ENCODE measurements at regions not wholly inside any gene's neighbourhood (a gene's known extent, or its start where the extent isn't known, plus 50 kb on each side); places are given as distances from the start of the nearest gene placed in this dataset.

- Histone ChIP-seq H3K27ac (ENCODE audit: low read depth, low read length) (no peak overlapping the region), H2AFZ (ENCODE audit: low read length) (no peak overlapping the region), H3K36me3 (ENCODE audit: control insufficient read depth in 2 of 4, insufficient read depth in 4 of 4, low read length in 3 of 4) (no peaks in the 10 kb centered on the region), H3K9me3 (ENCODE audit: insufficient read depth in 2 of 2, low read depth in 1 of 2, low read length in 1 of 2) (peaks cover 17 to 21% of the 10 kb centered on the region in 2 experiments), H2AK5ac (ENCODE audit: low read depth, low read length) (no peak overlapping the region), H3K4me1 (replicated peaks in 1 of 4; ENCODE audit: control insufficient read depth in 3 of 4, insufficient read depth in 4 of 4, low read length in 3 of 4) (no peaks in the 10 kb centered on the region), H4K5ac (ENCODE audit: insufficient read length, low read depth, low read length) (no peak overlapping the region), H4K20me1 (replicated peaks in 1 of 2; ENCODE audit: control insufficient read depth in 1 of 2, insufficient read depth in 2 of 2, low read length in 2 of 2) (no peaks in the 10 kb centered on the region), H3K9ac (replicated peaks in 1 of 4; ENCODE audit: extremely low read depth in 1 of 4, low read depth in 3 of 4, low read length in 3 of 4) (no peak overlapping the region), H3K4me3 (ENCODE audit: extremely low read depth in 1 of 4, insufficient read depth in 2 of 4, low read depth in 3 of 4, low read length in 4 of 4) (no peak overlapping the region), H2BK5ac (ENCODE audit: low read depth, low read length) (no peak overlapping the region), H2BK12ac (ENCODE audit: low read depth, low read length) (no peak overlapping the region), H2BK15ac (ENCODE audit: low read length) (no peak overlapping the region), H3K79me1 (ENCODE audit: low read depth, low read length) (no peaks in the 10 kb centered on the region), H4K8ac (ENCODE audit: extremely low read depth, insufficient read depth, low read length) (no peak overlapping the region), H3K23me2 (ENCODE audit: low read depth, low read length) (no peaks in the 10 kb centered on the region), H3K27me3 (replicated peaks in 1 of 4; ENCODE audit: control insufficient read depth in 3 of 4, extremely low read depth in 1 of 4, insufficient read depth in 3 of 4, low read length in 3 of 4) (no peaks in the 10 kb centered on the region), H3K56ac (replicated peaks; ENCODE audit: insufficient read length, low read depth, low read length) (no peak overlapping the region), H3K14ac (ENCODE audit: insufficient read length) (no peak overlapping the region), H3K4ac (replicated peaks; ENCODE audit: insufficient read length, low read depth, low read length) (no peak overlapping the region), H2BK20ac (ENCODE audit: low read length) (no peak overlapping the region), H4K91ac (replicated peaks; ENCODE audit: insufficient read length, low read length) (no peak overlapping the region), H3K23ac (ENCODE audit: insufficient read length) (no peak overlapping the region), H3K18ac (ENCODE audit: extremely low read depth, low read length) (no peak overlapping the region), H2BK120ac (replicated peaks; ENCODE audit: low read depth, low read length) (no peak overlapping the region), H3K4me2 (ENCODE audit: insufficient read depth in 1 of 2, low read depth in 2 of 2, low read length in 2 of 2) (no peak overlapping the region), H3K79me2 (ENCODE audit: control insufficient read depth in 1 of 2, insufficient read depth in 2 of 2, low read length in 2 of 2) (no peaks in the 10 kb centered on the region)
- 94% methylated on average over 1 of the region's 1 CpG; no CpG with 5 or more reads in 1 of the 2 experiments for WGBS, 2 experiments (ENCODE audit: extremely low coverage in 1 of 2, insufficient coverage in 1 of 2, insufficient read length in 1 of 2, insufficient replicate concordance in 2 of 2, low coverage in 1 of 2, low lambda C conversion rate in 2 of 2, missing lambda C conversion rate in 1 of 2)
- FAIRE-seq, result no peak
- ChIA-PET CTCF (ENCODE audit: partially characterized antibody) (interaction anchor here (0.6 to 1.0 kb wide), 2 partner anchors 11 to 73 kb away, joined by 3 read pairs; no protein-coding TSS in a partner anchor), POLR2A (ENCODE audit: partially characterized antibody) (no interaction called here)
- DNase-seq (ENCODE audit: low read depth in 1 of 2, low spot score in 2 of 2), result no peak
- no peak for TF ChIP-seq POLR2AphosphoS5 (IDR thresholded peaks at IDR 0.05; ENCODE audit: low read depth, low read length)
- no peak for TF ChIP-seq USF2 (IDR thresholded peaks at IDR 0.05; ENCODE audit: low read length)
- TF ChIP-seq SIRT6 (IDR thresholded peaks at IDR 0.05; ENCODE audit: low read length), result no peak
- no peak for TF ChIP-seq BRCA1 (IDR thresholded peaks at IDR 0.05; ENCODE audit: low read depth, low read length)
- no peak for TF ChIP-seq NRF1 (IDR thresholded peaks at IDR 0.05; ENCODE audit: low read depth, low read length)
Observed at GRCh38 chr3:68176600-68176999, 522.2 kb upstream of the SUCLG2 start.
